ENCODE measurements at regions not wholly inside any gene's neighbourhood (a gene's known extent, or its start where the extent isn't known, plus 50 kb on each side); places are given as distances from the start of the nearest gene placed in this dataset.

GRCh38 chr2:239710953-239711861 is 310.4 kb upstream of the HDAC4 start:
- no peak overlapping the region for H3K9ac ChIP-seq (ENCODE audit: low read length)
- no peak overlapping the region for H3K4me3 ChIP-seq (ENCODE audit: low read length)
- no peaks in the 10 kb centered on the region for H3K27me3 ChIP-seq (ENCODE audit: control insufficient read depth, insufficient read depth, low read length)
- no peaks in the 10 kb centered on the region for H3K36me3 ChIP-seq (ENCODE audit: control insufficient read depth, insufficient read depth, low read length)
- H3K4me1 ChIP-seq (ENCODE audit: control insufficient read depth, insufficient read depth, low read length) = no peaks in the 10 kb centered on the region
- H3K27ac ChIP-seq (ENCODE audit: low read depth, low read length) = no peak overlapping the region

GRCh38 chr2:239706367-239706766 is 305.5 kb upstream of the HDAC4 start:
- H3K27me3 ChIP-seq (ENCODE audit: control insufficient read depth, insufficient read depth, low read length) = no peaks in the 10 kb centered on the region
- no peak overlapping the region for H3K9ac ChIP-seq (ENCODE audit: low read length)
- no peaks in the 10 kb centered on the region for H3K36me3 ChIP-seq (ENCODE audit: control insufficient read depth, insufficient read depth, low read length)
- no peak overlapping the region for H3K27ac ChIP-seq (ENCODE audit: low read depth, low read length)
- no peaks in the 10 kb centered on the region for H3K4me1 ChIP-seq (ENCODE audit: control insufficient read depth, insufficient read depth, low read length)
- no peak overlapping the region for H3K4me3 ChIP-seq (ENCODE audit: low read length)

- no peaks in the 10 kb centered on the region for H3K36me3 ChIP-seq (ENCODE audit: control insufficient read depth, insufficient read depth, low read length)
Measured at GRCh38 chr2:239704737-239705136, 303.9 kb upstream of the HDAC4 start.

GRCh38 chr2:239703834-239704233 is 303.0 kb upstream of the HDAC4 start:
- Histone ChIP-seq H3K9ac (ENCODE audit: low read length) (no peak overlapping the region), H3K4me1 (ENCODE audit: control insufficient read depth, insufficient read depth, low read length) (no peaks in the 10 kb centered on the region), H3K36me3 (ENCODE audit: control insufficient read depth, insufficient read depth, low read length) (no peaks in the 10 kb centered on the region), H3K27me3 (ENCODE audit: control insufficient read depth, insufficient read depth, low read length) (no peaks in the 10 kb centered on the region), H3K27ac (ENCODE audit: low read depth, low read length) (no peak overlapping the region), H3K4me3 (ENCODE audit: low read length) (no peak overlapping the region)

More at GRCh38 chr2:239704737-239705136, 303.9 kb upstream of the HDAC4 start:
- Histone ChIP-seq H3K27ac (ENCODE audit: low read depth, low read length) (no peak overlapping the region), H3K9ac (ENCODE audit: low read length) (no peak overlapping the region), H3K4me3 (ENCODE audit: low read length) (no peak overlapping the region), H3K27me3 (ENCODE audit: control insufficient read depth, insufficient read depth, low read length) (no peaks in the 10 kb centered on the region), H3K4me1 (ENCODE audit: control insufficient read depth, insufficient read depth, low read length) (no peaks in the 10 kb centered on the region)

- H3K27me3 ChIP-seq (ENCODE audit: control insufficient read depth, insufficient read depth, low read length) = no peaks in the 10 kb centered on the region
- no peaks in the 10 kb centered on the region for H3K36me3 ChIP-seq (ENCODE audit: control insufficient read depth, insufficient read depth, low read length)
- H3K27ac ChIP-seq (ENCODE audit: low read depth, low read length) = no peak overlapping the region
- no peaks in the 10 kb centered on the region for H3K4me1 ChIP-seq (ENCODE audit: control insufficient read depth, insufficient read depth, low read length)
- H3K9ac ChIP-seq (ENCODE audit: low read length) = no peak overlapping the region
- no peak overlapping the region for H3K4me3 ChIP-seq (ENCODE audit: low read length)
Measured at GRCh38 chr2:239700686-239701345, 300.0 kb upstream of the HDAC4 start.

- Histone ChIP-seq H3K4me1 (ENCODE audit: control insufficient read depth, insufficient read depth, low read length) (no peaks in the 10 kb centered on the region), H3K27me3 (ENCODE audit: control insufficient read depth, insufficient read depth, low read length) (no peaks in the 10 kb centered on the region), H3K9ac (ENCODE audit: low read length) (no peak overlapping the region), H3K27ac (ENCODE audit: low read depth, low read length) (no peak overlapping the region), H3K36me3 (ENCODE audit: control insufficient read depth, insufficient read depth, low read length) (no peaks in the 10 kb centered on the region), H3K4me3 (ENCODE audit: low read length) (no peak overlapping the region)
Measured at GRCh38 chr2:239697399-239698164, 296.8 kb upstream of the HDAC4 start.

- Histone ChIP-seq H3K27me3 (ENCODE audit: control insufficient read depth, insufficient read depth, low read length) (no peaks in the 10 kb centered on the region), H3K4me3 (ENCODE audit: low read length) (no peak overlapping the region), H3K27ac (ENCODE audit: low read depth, low read length) (no peak overlapping the region), H3K36me3 (ENCODE audit: control insufficient read depth, insufficient read depth, low read length) (no peaks in the 10 kb centered on the region), H3K9ac (ENCODE audit: low read length) (no peak overlapping the region), H3K4me1 (ENCODE audit: control insufficient read depth, insufficient read depth, low read length) (no peaks in the 10 kb centered on the region)
Measured at GRCh38 chr2:239696559-239697207, 295.9 kb upstream of the HDAC4 start.

GRCh38 chr2:239695728-239696240 is 295.0 kb upstream of the HDAC4 start:
- Histone ChIP-seq H3K27me3 (ENCODE audit: control insufficient read depth, insufficient read depth, low read length) (no peaks in the 10 kb centered on the region), H3K4me3 (ENCODE audit: low read length) (no peak overlapping the region), H3K27ac (ENCODE audit: low read depth, low read length) (no peak overlapping the region), H3K9ac (ENCODE audit: low read length) (no peak overlapping the region), H3K4me1 (ENCODE audit: control insufficient read depth, insufficient read depth, low read length) (no peaks in the 10 kb centered on the region), H3K36me3 (ENCODE audit: control insufficient read depth, insufficient read depth, low read length) (no peaks in the 10 kb centered on the region)

GRCh38 chr2:239695106-239695727 is 294.4 kb upstream of the HDAC4 start:
- Histone ChIP-seq H3K27ac (ENCODE audit: low read depth, low read length) (no peak overlapping the region), H3K36me3 (ENCODE audit: control insufficient read depth, insufficient read depth, low read length) (no peaks in the 10 kb centered on the region), H3K9ac (ENCODE audit: low read length) (no peak overlapping the region), H3K4me1 (ENCODE audit: control insufficient read depth, insufficient read depth, low read length) (no peaks in the 10 kb centered on the region), H3K27me3 (ENCODE audit: control insufficient read depth, insufficient read depth, low read length) (no peaks in the 10 kb centered on the region), H3K4me3 (ENCODE audit: low read length) (no peak overlapping the region)

- no peak overlapping the region for H3K9ac ChIP-seq (ENCODE audit: low read length)
Measured at GRCh38 chr2:239694487-239694886, 293.7 kb upstream of the HDAC4 start.

GRCh38 chr2:239693761-239694415 is 293.1 kb upstream of the HDAC4 start:
- Histone ChIP-seq H3K9ac (ENCODE audit: low read length) (no peak overlapping the region), H3K36me3 (ENCODE audit: control insufficient read depth, insufficient read depth, low read length) (no peaks in the 10 kb centered on the region), H3K4me3 (ENCODE audit: low read length) (no peak overlapping the region), H3K4me1 (ENCODE audit: control insufficient read depth, insufficient read depth, low read length) (no peaks in the 10 kb centered on the region), H3K27me3 (ENCODE audit: control insufficient read depth, insufficient read depth, low read length) (no peaks in the 10 kb centered on the region), H3K27ac (ENCODE audit: low read depth, low read length) (no peak overlapping the region)

More at GRCh38 chr2:239694487-239694886, 293.7 kb upstream of the HDAC4 start:
- Histone ChIP-seq H3K4me1 (ENCODE audit: control insufficient read depth, insufficient read depth, low read length) (no peaks in the 10 kb centered on the region), H3K27ac (ENCODE audit: low read depth, low read length) (no peak overlapping the region), H3K4me3 (ENCODE audit: low read length) (no peak overlapping the region), H3K27me3 (ENCODE audit: control insufficient read depth, insufficient read depth, low read length) (no peaks in the 10 kb centered on the region), H3K36me3 (ENCODE audit: control insufficient read depth, insufficient read depth, low read length) (no peaks in the 10 kb centered on the region)

All from rectal smooth muscle tissue (tissue), 1 donor.